HepG2 (cell line): ENCODE measurements at regions not wholly inside any gene's neighbourhood (a gene's known extent, or its start where the extent isn't known, plus 50 kb on each side); places are given as distances from the start of the nearest gene placed in this dataset.

Experiments
- ATAC-seq: fragments of 200-7000 bp; cut with Tn5 transposase; 3 replicates; pipeline ENCODE4 v1.9.1; 2020; ENCODE audit warnings: mild to moderate bottlenecking, moderate library complexity
- BruUV-seq: library from RNA; stranded (reverse); fragments of 400-500 nt; replicated peaks from 2 replicates; lab custom pipeline; 2021; lab: Mats Ljungman, UMichigan
- CTCF ChIA-PET: fragments of 300-600 bp; formaldehyde crosslinking; extraction: SDS; loops from one replicate; lab custom pipeline; 2021; ENCODE audit warnings: low total read pairs, inconsistent platforms, low intra/inter-chr PET ratio; lab: Yijun Ruan, JAX
- POLR2A ChIA-PET: fragments of 350-600 bp; sonication (Branson Sonifier 250); formaldehyde crosslinking; loops from one replicate; lab custom pipeline; 2020; ENCODE audit warnings: antibody characterized with exemption, inconsistent platforms; lab: Yijun Ruan, JAX
- DNase-seq: peaks from one replicate; pipeline ENCODE4 v3.0.0-alpha.2; 2015; ENCODE audit warnings: low spot score
- FAIRE-seq: peaks from 3 replicates; lab custom pipeline; 2011; peaks lifted over from hg19 to GRCh38; lab: Jason Lieb, UNC
- H2AFZ ChIP-seq: one replicate; pipeline ENCODE4 v1.6.1; 2011; ENCODE audit warnings: low read length, inconsistent platforms
- H3K27ac ChIP-seq: fragments of 300-600 bp; 3 replicates; pipeline ENCODE4 v1.8.0; 2011; ENCODE audit warnings: mixed run types, mild to moderate bottlenecking, mixed read lengths, low read length, inconsistent platforms; ENCODE audit not compliant: insufficient read depth; ENCODE audit errors: extremely low read length
- H3K27me3 ChIP-seq, 2 experiments: fragments of 200-600 bp in 1 of 2; 2 replicates in 1 of 2; 3 replicates in 1 of 2; pipeline versions ENCODE4 v1.6.0 to v1.8.0; 2011; ENCODE audit warnings: low read length in 2 of 2, mild to moderate bottlenecking in 2 of 2, moderate library complexity in 2 of 2, inconsistent platforms in 1 of 2; ENCODE audit not compliant: insufficient read depth in 2 of 2, control insufficient read depth in 1 of 2
- H3K36me3 ChIP-seq, 2 experiments: fragments of 200-600 bp in 1 of 2; replicated peaks in 1 of 2; 2 replicates in 1 of 2; 3 replicates in 1 of 2; pipeline versions ENCODE4 v1.5.1 to v1.8.0; 2011; ENCODE audit warnings: low read length in 2 of 2, inconsistent platforms in 1 of 2; ENCODE audit not compliant: insufficient read depth in 2 of 2, control insufficient read depth in 1 of 2
- H3K4me1 ChIP-seq: 2 replicates; pipeline ENCODE4 v1.5.1; 2012; ENCODE audit warnings: low read length, inconsistent platforms; ENCODE audit not compliant: insufficient read depth
- H3K4me2 ChIP-seq: 2 replicates; pipeline ENCODE4 v1.6.0; 2011; ENCODE audit warnings: low read depth, low read length, inconsistent platforms
- H3K4me3 ChIP-seq, 3 experiments: fragments of 200-600 bp in 1 of 3; sonication (generic), shearing (Covaris generic) in 1 of 3; replicated peaks in 1 of 3; 2 replicates each; pipeline ENCODE4 v1.5.1; 2011 to 2016; ENCODE audit warnings: low read length in 3 of 3, inconsistent platforms in 2 of 3, low read depth in 2 of 3, mild to moderate bottlenecking in 2 of 3, control low read depth in 1 of 3, mixed read lengths in 1 of 3; ENCODE audit not compliant: insufficient read depth in 1 of 3
- H3K79me2 ChIP-seq: one replicate; pipeline ENCODE4 v1.6.1; 2011; ENCODE audit warnings: low read length, inconsistent platforms; ENCODE audit not compliant: insufficient read depth
- H3K9ac ChIP-seq: 2 replicates; pipeline ENCODE4 v1.6.0; 2011; ENCODE audit warnings: mild to moderate bottlenecking, low read depth, low read length, inconsistent platforms; ENCODE audit not compliant: insufficient read depth
- H3K9me3 ChIP-seq: 2 replicates; pipeline ENCODE4 v1.5.1; 2012; ENCODE audit warnings: mild to moderate bottlenecking, low read length
- H4K20me1 ChIP-seq: 2 replicates; pipeline ENCODE4 v1.6.0; 2011; ENCODE audit warnings: inconsistent platforms, mild to moderate bottlenecking, low read length, moderate library complexity; ENCODE audit not compliant: insufficient read depth
- CSRNP2 ChIP-seq: sonication (generic); formaldehyde crosslinking; conservative IDR thresholded peaks from 2 replicates; pipeline ENCODE4 v1.8.0; 2022; ENCODE audit warnings: low read depth, missing genetic modification reagents
- KDM3A ChIP-seq: IDR thresholded peaks from 2 replicates; pipeline ENCODE4 v1.6.1; 2018; ENCODE audit warnings: low read depth, missing compliant biosample characterization
- POGK ChIP-seq: sonication (generic); formaldehyde crosslinking; conservative IDR thresholded peaks from 2 replicates; pipeline ENCODE4 v1.8.0; 2022; ENCODE audit warnings: mild to moderate bottlenecking, moderate library complexity, missing genetic modification reagents
- SATB2 ChIP-seq: sonication (generic); formaldehyde crosslinking; IDR thresholded peaks from 2 replicates; pipeline ENCODE4 v1.5.0; 2020; ENCODE audit warnings: missing genetic modification reagents
- ZBED4 ChIP-seq: sonication (generic); formaldehyde crosslinking; IDR thresholded peaks from 2 replicates; pipeline ENCODE4 v1.4.0; 2020; ENCODE audit warnings: missing genetic modification reagents, borderline replicate concordance
- ZNF264 ChIP-seq: sonication (generic); formaldehyde crosslinking; IDR thresholded peaks from 2 replicates; pipeline ENCODE4 v1.4.0; 2020; ENCODE audit warnings: missing genetic modification reagents
- ZNF574 ChIP-seq: sonication (generic); formaldehyde crosslinking; IDR thresholded peaks from 2 replicates; pipeline ENCODE4 v1.4.0; 2020; ENCODE audit warnings: missing genetic modification reagents
- ZNF879 ChIP-seq: sonication (generic); formaldehyde crosslinking; IDR thresholded peaks from 2 replicates; pipeline ENCODE4 v1.8.1; 2023; ENCODE audit warnings: missing genetic modification reagents
- ZSCAN5A ChIP-seq: sonication (generic); formaldehyde crosslinking; IDR thresholded peaks from 2 replicates; pipeline ENCODE4 v1.8.0; 2022; ENCODE audit warnings: mild to moderate bottlenecking, missing genetic modification reagents, borderline replicate concordance
- WGBS: methylation state at CpG from one replicate; pipeline ENCODE4 v1.1.6; 2017; ENCODE audit warnings: low lambda C conversion rate; 5-methylcytosine and 5-hydroxymethylcytosine counted together
- in situ Hi-C: cut with HindIII; loops from 2 replicates; pipeline ENCODE4 v1.10.0; 2017; ENCODE audit warnings: low pct_unique_long_range_greater_than_20kb; ENCODE audit not compliant: extremely low pct_ligation_motif_present
- intact Hi-C: fragments of 100-400 bp; cut with micrococcal nuclease; formaldehyde crosslinking; loops from one replicate; pipeline ENCODE4 v1.10.0; 2022; ENCODE audit not compliant: unreplicated experiment

- no peak for TF ChIP-seq ZBED4 (CRISPR knock-in tag)
- no peak for TF ChIP-seq POGK (CRISPR knock-in tag)
- TF ChIP-seq KDM3A (CRISPR knock-in tag), result no peak
- TF ChIP-seq ZNF264 (CRISPR knock-in tag), result no peak
These were observed 228.1 kb upstream of the KLF14 start (continued) for GRCh38 chr7:130962109-130962508.

GRCh38 chr7:130963339-130963738, 229.3 kb upstream of the KLF14 start:
- CTCF ChIA-PET, result no interaction called here
- Histone ChIP-seq H3K9me3 (no peaks in the 10 kb centered on the region), H4K20me1 (no peaks in the 10 kb centered on the region), H3K4me1 (no peaks in the 10 kb centered on the region), H3K4me2 (no peak overlapping the region), H3K9ac (no peak overlapping the region), H2AFZ (no peak overlapping the region), H3K27ac (no peak overlapping the region)
- BruUV-seq, result no TSS peak
- intact Hi-C loops, result no loop called here
- WGBS, result 100% methylated on average over 5 of the region's 5 CpGs
- no peak for DNase-seq
- TF ChIP-seq ZNF574 (no peak), ZNF879 (no peak), CSRNP2 (CRISPR knock-in tag) (no peak), SATB2 (no peak), ZSCAN5A (CRISPR knock-in tag) (no peak)
- TF ChIP-seq, all 625 proteins: peak for 0
- POLR2A ChIA-PET, result no interaction called here
- H3K36me3 ChIP-seq, result peaks cover 3 to 31% of the 10 kb centered on the region in 2 experiments
- ATAC-seq (no peak), FAIRE-seq (no peak)
- H3K27me3 ChIP-seq, result no peaks in the 10 kb centered on the region
- peaks cover 2% of the 10 kb centered on the region for H3K79me2 ChIP-seq
- in situ Hi-C loops, result no loop called here
- H3K4me3 ChIP-seq, result no peak overlapping the region
